Loucy (cell line): ENCODE measurements at regions not wholly inside any gene's neighbourhood (a gene's known extent, or its start where the extent isn't known, plus 50 kb on each side); places are given as distances from the start of the nearest gene placed in this dataset.

ENCODE experiments used
- H2AFZ ChIP-seq: fragments of 200-600 bp; sonication (generic); 2 replicates; pipeline ENCODE4 v1.6.0; 2016; ENCODE audit warnings: antibody characterized with exemption, mild to moderate bottlenecking, low read length, moderate library complexity
- H3F3A ChIP-seq: fragments of 200-600 bp; 2 replicates; pipeline ENCODE4 v1.6.0; 2016; ENCODE audit warnings: antibody characterized with exemption, low read depth, mild to moderate bottlenecking
- H3K27me3 ChIP-seq: fragments of 200-600 bp; sonication (generic); 2 replicates; pipeline ENCODE4 v1.6.1; 2014; ENCODE audit warnings: low read length, mild to moderate bottlenecking; ENCODE audit not compliant: insufficient read depth, poor library complexity, severe bottlenecking
- H3K36me3 ChIP-seq: fragments of 200-600 bp; sonication (generic); 2 replicates; pipeline ENCODE4 v1.6.1; 2016; ENCODE audit warnings: low read length; ENCODE audit not compliant: insufficient read depth
- H3K4me1 ChIP-seq: fragments of 200-600 bp; sonication (generic); 2 replicates; pipeline ENCODE4 v1.5.1; 2014; ENCODE audit warnings: low read length, mild to moderate bottlenecking; ENCODE audit not compliant: insufficient read depth, poor library complexity, severe bottlenecking
- H3K4me2 ChIP-seq: fragments of 200-600 bp; sonication (generic); 2 replicates; pipeline ENCODE4 v1.6.0; 2014; ENCODE audit warnings: antibody characterized with exemption, low read length, low read depth, mild to moderate bottlenecking; ENCODE audit not compliant: poor library complexity, severe bottlenecking
- H3K4me3 ChIP-seq: fragments of 200-600 bp; sonication (generic); 2 replicates; pipeline ENCODE4 v1.5.1; 2014; ENCODE audit warnings: low read length, mild to moderate bottlenecking, mixed read lengths; ENCODE audit not compliant: poor library complexity, severe bottlenecking
- H3K79me2 ChIP-seq: fragments of 200-600 bp; sonication (generic); 2 replicates; pipeline ENCODE4 v1.6.1; 2014; ENCODE audit warnings: low read length; ENCODE audit not compliant: insufficient read depth
- H3K9ac ChIP-seq: fragments of 200-600 bp; sonication (generic); 2 replicates; pipeline ENCODE4 v1.6.0; 2014; ENCODE audit warnings: mild to moderate bottlenecking, low read depth, low read length, moderate library complexity; ENCODE audit not compliant: poor library complexity, severe bottlenecking
- H3K9me2 ChIP-seq: fragments of 200-600 bp; sonication (generic); replicated peaks from 2 replicates; pipeline ENCODE4 v1.6.1; 2016; ENCODE audit warnings: low read depth, low read length, mixed read lengths
- H3K9me3 ChIP-seq: fragments of 200-600 bp; sonication (generic); 2 replicates; pipeline ENCODE4 v1.6.1; 2014; ENCODE audit warnings: mild to moderate bottlenecking, antibody characterized with exemption, low read length, low read depth; ENCODE audit not compliant: insufficient read depth
- H4K20me1 ChIP-seq: fragments of 200-600 bp; sonication (generic); 2 replicates; pipeline ENCODE4 v1.6.0; 2014; ENCODE audit warnings: antibody characterized with exemption, low read length, mild to moderate bottlenecking; ENCODE audit not compliant: insufficient read depth, poor library complexity, severe bottlenecking
- EZH2phosphoT487 ChIP-seq: fragments of 200-600 bp; IDR thresholded peaks from 2 replicates; pipeline ENCODE4 v1.6.1; 2018; ENCODE audit warnings: antibody characterized with exemption, mild to moderate bottlenecking, moderate library complexity, borderline replicate concordance
- TF ChIP-seq, protein P1 (sequence below): fragments of 200-600 bp; sonication (generic); conservative IDR thresholded peaks from 2 replicates; pipeline ENCODE4 v1.5.1; 2014; ENCODE audit warnings: mild to moderate bottlenecking, antibody characterized with exemption, low read length

DNA sequence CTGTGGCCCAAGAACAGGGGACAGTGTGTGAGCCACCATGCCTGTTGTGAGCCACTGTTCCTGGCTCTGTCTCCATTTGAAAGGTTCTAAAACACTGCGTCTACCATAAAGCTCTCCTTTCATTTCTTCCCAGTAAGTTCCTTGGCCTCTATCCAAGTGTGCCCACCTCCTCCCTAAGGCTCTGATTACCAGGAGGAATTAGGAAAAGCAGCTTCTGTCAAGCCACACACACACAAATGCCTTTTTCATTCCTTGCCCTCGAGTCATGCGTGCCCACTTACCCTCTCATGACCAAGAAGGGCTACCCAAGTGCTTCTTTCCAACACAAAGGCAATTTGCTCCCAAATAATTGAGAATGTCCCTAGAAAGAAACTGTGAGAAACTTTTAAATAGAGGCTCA is 70.8 kb upstream of the PARD3 start:
- H3K27me3 ChIP-seq: no peaks in the 10 kb centered on the region
- H4K20me1 ChIP-seq: no peaks in the 10 kb centered on the region
- no peaks in the 10 kb centered on the region for H3K9me2 ChIP-seq
- H3K4me1 ChIP-seq: no peaks in the 10 kb centered on the region
- no peak overlapping the region for H3K4me3 ChIP-seq
- no peaks in the 10 kb centered on the region for H3K79me2 ChIP-seq
- H3K9me3 ChIP-seq: no peaks in the 10 kb centered on the region
- H3F3A ChIP-seq: no peaks in the 10 kb centered on the region
- H3K36me3 ChIP-seq: no peaks in the 10 kb centered on the region
- TF ChIP-seq, protein P1, sequence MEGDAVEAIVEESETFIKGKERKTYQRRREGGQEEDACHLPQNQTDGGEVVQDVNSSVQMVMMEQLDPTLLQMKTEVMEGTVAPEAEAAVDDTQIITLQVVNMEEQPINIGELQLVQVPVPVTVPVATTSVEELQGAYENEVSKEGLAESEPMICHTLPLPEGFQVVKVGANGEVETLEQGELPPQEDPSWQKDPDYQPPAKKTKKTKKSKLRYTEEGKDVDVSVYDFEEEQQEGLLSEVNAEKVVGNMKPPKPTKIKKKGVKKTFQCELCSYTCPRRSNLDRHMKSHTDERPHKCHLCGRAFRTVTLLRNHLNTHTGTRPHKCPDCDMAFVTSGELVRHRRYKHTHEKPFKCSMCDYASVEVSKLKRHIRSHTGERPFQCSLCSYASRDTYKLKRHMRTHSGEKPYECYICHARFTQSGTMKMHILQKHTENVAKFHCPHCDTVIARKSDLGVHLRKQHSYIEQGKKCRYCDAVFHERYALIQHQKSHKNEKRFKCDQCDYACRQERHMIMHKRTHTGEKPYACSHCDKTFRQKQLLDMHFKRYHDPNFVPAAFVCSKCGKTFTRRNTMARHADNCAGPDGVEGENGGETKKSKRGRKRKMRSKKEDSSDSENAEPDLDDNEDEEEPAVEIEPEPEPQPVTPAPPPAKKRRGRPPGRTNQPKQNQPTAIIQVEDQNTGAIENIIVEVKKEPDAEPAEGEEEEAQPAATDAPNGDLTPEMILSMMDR: no peak
- no peak for TF ChIP-seq EZH2phosphoT487
- H3K4me2 ChIP-seq: no peak overlapping the region
- no peak overlapping the region for H3K9ac ChIP-seq
- H2AFZ ChIP-seq: no peak overlapping the region

- Histone ChIP-seq H3K4me1 (no peaks in the 10 kb centered on the region), H3K79me2 (no peaks in the 10 kb centered on the region), H2AFZ (peak overlapping the region; percentile 13; the same call in 1 of the 2 replicates), H3K36me3 (no peaks in the 10 kb centered on the region), H3K9me2 (no peaks in the 10 kb centered on the region), H3K9me3 (no peaks in the 10 kb centered on the region), H4K20me1 (no peaks in the 10 kb centered on the region), H3K27me3 (no peaks in the 10 kb centered on the region), H3K4me3 (no peak overlapping the region), H3K9ac (no peak overlapping the region), H3K4me2 (no peak overlapping the region), H3F3A (no peaks in the 10 kb centered on the region)
- no peak for TF ChIP-seq EZH2phosphoT487
- TF ChIP-seq, protein P1: no peak
Measured at GRCh38 chr10:34885011-34885410, 69.9 kb upstream of the PARD3 start.

GRCh38 chr10:34884272-34884952 is 69.3 kb upstream of the PARD3 start:
- H4K20me1 ChIP-seq: no peaks in the 10 kb centered on the region
- peak overlapping the region; percentile 13; the same call in 1 of the 2 replicates for H2AFZ ChIP-seq
- no peak overlapping the region for H3K4me3 ChIP-seq
- H3K9ac ChIP-seq: no peak overlapping the region
- no peaks in the 10 kb centered on the region for H3K79me2 ChIP-seq
- H3K9me3 ChIP-seq: no peaks in the 10 kb centered on the region
- no peaks in the 10 kb centered on the region for H3K9me2 ChIP-seq
- H3K4me1 ChIP-seq: no peaks in the 10 kb centered on the region
- no peaks in the 10 kb centered on the region for H3K27me3 ChIP-seq
- TF ChIP-seq, protein P1: no peak
- no peaks in the 10 kb centered on the region for H3K36me3 ChIP-seq
- H3F3A ChIP-seq: no peaks in the 10 kb centered on the region
- H3K4me2 ChIP-seq: no peak overlapping the region
